K562 (cell line): ENCODE measurements at regions not wholly inside any gene's neighbourhood (a gene's known extent, or its start where the extent isn't known, plus 50 kb on each side); places are given as distances from the start of the nearest gene placed in this dataset.

ENCODE experiments used
- SIN3A ChIP-seq, 2 experiments: fragments of 150-350 bp in 1 of 2; IDR thresholded peaks; 2 replicates each; pipeline ENCODE4 v1.6.1; 2011 to 2016; ENCODE audit warnings: borderline replicate concordance in 2 of 2, low read depth in 2 of 2, low read length in 2 of 2, mild to moderate bottlenecking in 2 of 2, moderate library complexity in 2 of 2; ENCODE audit not compliant: control insufficient read depth in 1 of 2
- TCFL5 ChIP-seq: fragments of 250-450 bp; sonication (Bioruptor Pico); conservative IDR thresholded peaks from 2 replicates; pipeline ENCODE4 v1.6.1; 2021; ENCODE audit warnings: mild to moderate bottlenecking, moderate library complexity, matching md5 sums
- ZNF766 ChIP-seq: fragments of 200-800 bp; sonication (Bioruptor generic); conservative IDR thresholded peaks from 2 replicates; pipeline ENCODE4 v1.6.1; 2016; ENCODE audit warnings: missing genetic modification characterization, missing compliant biosample characterization
- TF ChIP-seq, protein P1 (sequence below): fragments of 250-450 bp; sonication (Bioruptor Pico); IDR thresholded peaks from 2 replicates; pipeline ENCODE4 v1.9.0; 2021; ENCODE audit warnings: mild to moderate bottlenecking, inconsistent platforms
- TF ChIP-seq, protein P2 (sequence below), 2 experiments: fragments of 450-650 bp in 1 of 2; sonication (generic) in 1 of 2; formaldehyde crosslinking in 1 of 2; IDR thresholded peaks; 2 replicates each; pipeline versions ENCODE4 v1.7.1 to v1.9.0; 2016 to 2022; ENCODE audit warnings: inconsistent platforms in 1 of 2, mild to moderate bottlenecking in 1 of 2, missing genetic modification reagents in 1 of 2

DNA sequence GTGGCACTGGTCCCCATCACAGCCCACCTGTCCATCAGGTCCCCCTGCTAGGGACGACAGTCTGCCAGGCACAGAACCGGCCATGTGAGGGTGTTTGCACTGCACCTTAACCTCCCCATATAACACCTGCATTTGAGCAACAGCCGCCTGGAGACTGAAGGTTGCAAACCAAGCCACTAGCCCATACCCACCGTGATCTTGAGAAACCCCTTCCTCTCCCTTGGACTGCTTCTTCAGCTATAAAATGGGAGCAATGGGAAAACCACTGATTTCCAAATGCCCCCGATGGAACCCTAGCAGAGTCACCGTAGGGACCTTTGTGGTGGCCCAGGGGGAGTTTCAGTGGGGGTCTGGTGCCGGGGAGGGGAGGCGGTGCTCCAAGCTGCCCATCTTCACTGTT is 120.1 kb downstream of the NPTX2 start (continued):
- TF ChIP-seq ZNF766 (CRISPR knock-in tag) (no peak), TCFL5 (CRISPR knock-in tag) (no peak), SIN3A (IDR thresholded peaks at IDR 0.05; ENCODE audit: borderline replicate concordance in 2 of 2, control insufficient read depth in 1 of 2, low read depth in 2 of 2, low read length in 2 of 2) (no peak)
- TF ChIP-seq, protein P1, sequence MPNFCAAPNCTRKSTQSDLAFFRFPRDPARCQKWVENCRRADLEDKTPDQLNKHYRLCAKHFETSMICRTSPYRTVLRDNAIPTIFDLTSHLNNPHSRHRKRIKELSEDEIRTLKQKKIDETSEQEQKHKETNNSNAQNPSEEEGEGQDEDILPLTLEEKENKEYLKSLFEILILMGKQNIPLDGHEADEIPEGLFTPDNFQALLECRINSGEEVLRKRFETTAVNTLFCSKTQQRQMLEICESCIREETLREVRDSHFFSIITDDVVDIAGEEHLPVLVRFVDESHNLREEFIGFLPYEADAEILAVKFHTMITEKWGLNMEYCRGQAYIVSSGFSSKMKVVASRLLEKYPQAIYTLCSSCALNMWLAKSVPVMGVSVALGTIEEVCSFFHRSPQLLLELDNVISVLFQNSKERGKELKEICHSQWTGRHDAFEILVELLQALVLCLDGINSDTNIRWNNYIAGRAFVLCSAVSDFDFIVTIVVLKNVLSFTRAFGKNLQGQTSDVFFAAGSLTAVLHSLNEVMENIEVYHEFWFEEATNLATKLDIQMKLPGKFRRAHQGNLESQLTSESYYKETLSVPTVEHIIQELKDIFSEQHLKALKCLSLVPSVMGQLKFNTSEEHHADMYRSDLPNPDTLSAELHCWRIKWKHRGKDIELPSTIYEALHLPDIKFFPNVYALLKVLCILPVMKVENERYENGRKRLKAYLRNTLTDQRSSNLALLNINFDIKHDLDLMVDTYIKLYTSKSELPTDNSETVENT (CRISPR knock-in tag) = no peak
- TF ChIP-seq, protein P2, sequence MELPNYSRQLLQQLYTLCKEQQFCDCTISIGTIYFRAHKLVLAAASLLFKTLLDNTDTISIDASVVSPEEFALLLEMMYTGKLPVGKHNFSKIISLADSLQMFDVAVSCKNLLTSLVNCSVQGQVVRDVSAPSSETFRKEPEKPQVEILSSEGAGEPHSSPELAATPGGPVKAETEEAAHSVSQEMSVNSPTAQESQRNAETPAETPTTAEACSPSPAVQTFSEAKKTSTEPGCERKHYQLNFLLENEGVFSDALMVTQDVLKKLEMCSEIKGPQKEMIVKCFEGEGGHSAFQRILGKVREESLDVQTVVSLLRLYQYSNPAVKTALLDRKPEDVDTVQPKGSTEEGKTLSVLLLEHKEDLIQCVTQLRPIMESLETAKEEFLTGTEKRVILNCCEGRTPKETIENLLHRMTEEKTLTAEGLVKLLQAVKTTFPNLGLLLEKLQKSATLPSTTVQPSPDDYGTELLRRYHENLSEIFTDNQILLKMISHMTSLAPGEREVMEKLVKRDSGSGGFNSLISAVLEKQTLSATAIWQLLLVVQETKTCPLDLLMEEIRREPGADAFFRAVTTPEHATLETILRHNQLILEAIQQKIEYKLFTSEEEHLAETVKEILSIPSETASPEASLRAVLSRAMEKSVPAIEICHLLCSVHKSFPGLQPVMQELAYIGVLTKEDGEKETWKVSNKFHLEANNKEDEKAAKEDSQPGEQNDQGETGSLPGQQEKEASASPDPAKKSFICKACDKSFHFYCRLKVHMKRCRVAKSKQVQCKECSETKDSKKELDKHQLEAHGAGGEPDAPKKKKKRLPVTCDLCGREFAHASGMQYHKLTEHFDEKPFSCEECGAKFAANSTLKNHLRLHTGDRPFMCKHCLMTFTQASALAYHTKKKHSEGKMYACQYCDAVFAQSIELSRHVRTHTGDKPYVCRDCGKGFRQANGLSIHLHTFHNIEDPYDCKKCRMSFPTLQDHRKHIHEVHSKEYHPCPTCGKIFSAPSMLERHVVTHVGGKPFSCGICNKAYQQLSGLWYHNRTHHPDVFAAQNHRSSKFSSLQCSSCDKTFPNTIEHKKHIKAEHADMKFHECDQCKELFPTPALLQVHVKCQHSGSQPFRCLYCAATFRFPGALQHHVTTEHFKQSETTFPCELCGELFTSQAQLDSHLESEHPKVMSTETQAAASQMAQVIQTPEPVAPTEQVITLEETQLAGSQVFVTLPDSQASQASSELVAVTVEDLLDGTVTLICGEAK (IDR thresholded peaks at IDR 0.05) = no peak
- TF ChIP-seq, protein P2 (CRISPR knock-in tag; IDR thresholded peaks at IDR 0.05) = no peak
